Ishikawa (cell line): ENCODE measurements at regions not wholly inside any gene's neighbourhood (a gene's known extent, or its start where the extent isn't known, plus 50 kb on each side); places are given as distances from the start of the nearest gene placed in this dataset.

Experiments used
- CEBPB ChIP-seq: IDR thresholded peaks from 2 replicates; pipeline ENCODE4 v1.6.1; 2012
- CREB1 ChIP-seq: IDR thresholded peaks from 2 replicates; pipeline ENCODE4 v1.6.1; 2012; ENCODE audit warnings: low read depth
- EP300 ChIP-seq: IDR thresholded peaks from 2 replicates; pipeline ENCODE4 v1.6.1; 2012; ENCODE audit warnings: borderline replicate concordance
- FOXM1 ChIP-seq: IDR thresholded peaks from 2 replicates; pipeline ENCODE4 v1.6.1; 2012; ENCODE audit warnings: low read depth, borderline replicate concordance
- MAX ChIP-seq: IDR thresholded peaks from 2 replicates; pipeline ENCODE4 v1.6.1; 2012
- RAD21 ChIP-seq: IDR thresholded peaks from 2 replicates; pipeline ENCODE4 v1.6.1; 2012; ENCODE audit warnings: low read depth
- REST ChIP-seq: IDR thresholded peaks from 2 replicates; pipeline ENCODE4 v1.6.1; 2012; ENCODE audit warnings: low read depth, mild to moderate bottlenecking
- TAF1 ChIP-seq: IDR thresholded peaks from 2 replicates; pipeline ENCODE4 v1.6.1; 2012; ENCODE audit warnings: low read depth, mild to moderate bottlenecking
- TCF12 ChIP-seq: IDR thresholded peaks from 2 replicates; pipeline ENCODE4 v1.6.1; 2012; ENCODE audit warnings: low read depth
- YY1 ChIP-seq: IDR thresholded peaks from 2 replicates; pipeline ENCODE4 v1.6.1; 2012; ENCODE audit warnings: low read depth

DNA sequence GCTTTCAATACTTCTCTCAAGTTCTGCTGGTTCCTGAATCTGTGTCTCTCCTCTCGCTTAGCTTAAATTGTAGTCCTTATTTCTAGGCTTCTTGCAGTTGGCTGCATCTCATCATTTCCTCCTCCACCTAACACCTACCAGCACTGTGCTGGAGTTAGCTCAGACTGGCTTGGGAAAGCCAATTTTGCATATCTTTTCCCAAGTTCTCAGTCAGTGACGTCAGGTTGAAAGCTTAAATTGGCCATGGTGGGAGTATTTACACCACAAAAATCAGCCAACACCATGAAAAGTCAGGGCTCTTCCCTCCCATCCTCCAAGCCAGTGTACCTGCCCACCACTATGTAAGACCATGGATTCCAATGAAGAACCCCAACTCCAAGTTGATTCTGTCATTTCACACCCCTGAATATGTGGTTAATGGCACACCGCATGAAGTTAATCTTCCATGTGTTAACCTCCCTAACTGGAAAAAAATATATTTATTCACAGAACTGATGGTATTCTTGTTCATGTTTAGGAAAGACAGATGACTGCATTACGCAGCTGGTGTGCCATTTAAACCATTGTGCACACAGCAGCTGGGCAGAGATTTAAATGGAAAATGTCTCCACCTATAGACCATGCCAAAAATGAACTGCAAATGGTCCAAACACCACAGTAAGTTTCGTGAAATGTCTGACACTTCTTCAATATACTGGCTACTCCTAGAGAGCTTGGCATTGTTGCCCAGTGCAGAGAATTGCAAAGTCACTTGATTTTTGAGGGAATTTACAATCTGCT, 274.1 kb upstream of the MAP3K7 start:
- no peak for TF ChIP-seq CEBPB
- no peak for TF ChIP-seq YY1
- TF ChIP-seq MAX: no peak
- peak; percentile 49 for TF ChIP-seq RAD21
- no peak for TF ChIP-seq TAF1
- TF ChIP-seq FOXM1: no peak
- no peak for TF ChIP-seq TCF12
- TF ChIP-seq REST: no peak
- no peak for TF ChIP-seq CREB1
- TF ChIP-seq EP300: no peak
